AG10803 (cell line): ENCODE measurements at regions not wholly inside any gene's neighbourhood (a gene's known extent, or its start where the extent isn't known, plus 50 kb on each side); places are given as distances from the start of the nearest gene placed in this dataset.

Source experiments
- DNase-seq: peaks from one replicate; pipeline ENCODE4 v3.0.0; 2010; ENCODE audit warnings: low read depth
- H3K4me3 ChIP-seq: 2 replicates; pipeline ENCODE4 v1.5.1; 2011; ENCODE audit warnings: mild to moderate bottlenecking, low read length, control low read depth
- CTCF ChIP-seq: conservative IDR thresholded peaks from 2 replicates; pipeline ENCODE4 v1.5.1; 2011; ENCODE audit warnings: mild to moderate bottlenecking, low read length, control low read depth, inconsistent platforms

- TF ChIP-seq CTCF = no peak
- DNase-seq = peak; percentile 33
- no peak overlapping the region for H3K4me3 ChIP-seq
These were observed 102.4 kb upstream of the KLF6 start for GRCh38 chr10:3887404-3887803.

- TF ChIP-seq CTCF = no peak
- DNase-seq = peak; percentile 88
- no peak overlapping the region; the same call in 1 of the 2 replicates for H3K4me3 ChIP-seq
These were observed 101.7 kb upstream of the KLF6 start for GRCh38 chr10:3886641-3887251.

GRCh38 chr10:3886191-3886590 is 101.2 kb upstream of the KLF6 start:
- DNase-seq = peak; percentile 32
- TF ChIP-seq CTCF = no peak
- no peak overlapping the region for H3K4me3 ChIP-seq

- no peak for DNase-seq
- TF ChIP-seq CTCF = no peak
These were observed 97.8 kb upstream of the KLF6 start for GRCh38 chr10:3882855-3883254.

GRCh38 chr10:3881622-3882021 is 96.6 kb upstream of the KLF6 start:
- no peak for TF ChIP-seq CTCF
- no peak for DNase-seq
- no peak overlapping the region for H3K4me3 ChIP-seq

More at GRCh38 chr10:3882855-3883254, 97.8 kb upstream of the KLF6 start:
- no peak overlapping the region for H3K4me3 ChIP-seq

GRCh38 chr10:3879073-3879472 is 94.1 kb upstream of the KLF6 start:
- no peak overlapping the region for H3K4me3 ChIP-seq
- DNase-seq = no peak
- no peak for TF ChIP-seq CTCF

GRCh38 chr10:3877211-3878000 is 92.4 kb upstream of the KLF6 start:
- peak; percentile 13 for DNase-seq
- no peak for TF ChIP-seq CTCF

More at GRCh38 chr10:3877211-3878000, 92.4 kb upstream of the KLF6 start:
- no peak overlapping the region for H3K4me3 ChIP-seq
